ENCODE measurements at regions not wholly inside any gene's neighbourhood (a gene's known extent, or its start where the extent isn't known, plus 50 kb on each side); places are given as distances from the start of the nearest gene placed in this dataset.

DNA sequence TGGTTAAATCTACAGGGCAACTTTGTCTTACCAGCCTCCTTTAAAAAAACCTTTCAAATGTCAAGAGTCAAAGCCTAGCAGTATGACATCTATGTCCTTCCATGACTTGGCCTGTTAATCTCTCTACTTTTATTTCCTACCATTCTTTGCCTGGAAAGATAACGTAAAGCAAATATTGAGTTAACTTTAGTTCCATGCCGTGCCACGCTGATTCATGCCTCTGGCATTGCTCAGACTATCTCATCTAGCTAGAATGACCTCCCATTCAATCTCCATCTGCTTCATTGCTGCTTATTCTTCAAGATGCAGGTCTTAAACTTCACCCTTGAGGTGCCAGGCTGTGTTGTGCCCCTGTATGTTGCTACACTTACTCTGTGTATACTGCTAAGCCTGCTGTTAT lies 729.8 kb downstream of the EFNA5 start:
- no peak for DNase-seq
- H3K4me1 ChIP-seq (ENCODE audit: insufficient read depth, low read length) = no peaks in the 10 kb centered on the region
- no peaks in the 10 kb centered on the region for H4K20me1 ChIP-seq (ENCODE audit: control insufficient read depth, insufficient read depth, insufficient read length)
- H2BK120ac ChIP-seq (ENCODE audit: low read depth, low read length, poor library complexity, severe bottlenecking) = no peak overlapping the region
- H2BK12ac ChIP-seq (ENCODE audit: insufficient read length, low read depth, low read length) = no peak overlapping the region
- H3K18ac ChIP-seq (ENCODE audit: insufficient read length, low read depth, low read length) = no peak overlapping the region
- no peak overlapping the region for H2BK15ac ChIP-seq (ENCODE audit: low read depth, low read length)
- H3K27ac ChIP-seq (ENCODE audit: insufficient read length, low read depth, low read length) = no peak overlapping the region
- H4K91ac ChIP-seq (ENCODE audit: insufficient read length, low read depth, low read length) = no peak overlapping the region
- no peak overlapping the region for H3K4me3 Mint-ChIP-seq
- H3K9me3 Mint-ChIP-seq = peaks cover 4% of the 10 kb centered on the region in 2 experiments; a peak in 3 of 5 replicates
- no peak overlapping the region for H3K56ac ChIP-seq (ENCODE audit: insufficient read length, low read depth, low read length)
- H3K4me1 Mint-ChIP-seq = 0 out of 4 replicates have a peak, but pooled peaks cover 0 to 3% of the 10 kb centered on the region in 2 experiments
- peaks cover 0 to 4% (median 4%) of the 10 kb centered on the region in 3 experiments; a peak in 4 of 7 replicates for H3K36me3 Mint-ChIP-seq (ENCODE audit: insufficient read depth in 1 of 3, low read depth in 3 of 3)
- no peak overlapping the region for H2AK5ac ChIP-seq (ENCODE audit: insufficient read length, low read length)
- no peaks in the 10 kb centered on the region for H3K27me3 Mint-ChIP-seq (ENCODE audit: low read depth)
- H2AFZ ChIP-seq (ENCODE audit: low read length) = no peak overlapping the region
- TF ChIP-seq, protein P1, sequence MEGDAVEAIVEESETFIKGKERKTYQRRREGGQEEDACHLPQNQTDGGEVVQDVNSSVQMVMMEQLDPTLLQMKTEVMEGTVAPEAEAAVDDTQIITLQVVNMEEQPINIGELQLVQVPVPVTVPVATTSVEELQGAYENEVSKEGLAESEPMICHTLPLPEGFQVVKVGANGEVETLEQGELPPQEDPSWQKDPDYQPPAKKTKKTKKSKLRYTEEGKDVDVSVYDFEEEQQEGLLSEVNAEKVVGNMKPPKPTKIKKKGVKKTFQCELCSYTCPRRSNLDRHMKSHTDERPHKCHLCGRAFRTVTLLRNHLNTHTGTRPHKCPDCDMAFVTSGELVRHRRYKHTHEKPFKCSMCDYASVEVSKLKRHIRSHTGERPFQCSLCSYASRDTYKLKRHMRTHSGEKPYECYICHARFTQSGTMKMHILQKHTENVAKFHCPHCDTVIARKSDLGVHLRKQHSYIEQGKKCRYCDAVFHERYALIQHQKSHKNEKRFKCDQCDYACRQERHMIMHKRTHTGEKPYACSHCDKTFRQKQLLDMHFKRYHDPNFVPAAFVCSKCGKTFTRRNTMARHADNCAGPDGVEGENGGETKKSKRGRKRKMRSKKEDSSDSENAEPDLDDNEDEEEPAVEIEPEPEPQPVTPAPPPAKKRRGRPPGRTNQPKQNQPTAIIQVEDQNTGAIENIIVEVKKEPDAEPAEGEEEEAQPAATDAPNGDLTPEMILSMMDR (conservative IDR thresholded peaks at IDR 0.05) = no peak
- no peak overlapping the region for H3K9ac ChIP-seq (ENCODE audit: extremely low read depth, insufficient read length, low read length)
- H3K27ac Mint-ChIP-seq = peak overlapping the region in 1 of 3 experiments; percentile 1; a peak in 1 of 7 replicates
- H3K23me2 ChIP-seq (ENCODE audit: insufficient read length, low read depth, low read length, poor library complexity, severe bottlenecking) = no peaks in the 10 kb centered on the region
- H3K23ac ChIP-seq (ENCODE audit: insufficient read length, low read depth, low read length) = no peak overlapping the region
- no peak overlapping the region for H3K4me2 ChIP-seq (ENCODE audit: insufficient read depth, insufficient read length, low read length)
- H4K5ac ChIP-seq (ENCODE audit: insufficient read length, low read depth, low read length) = no peak overlapping the region
- H2BK20ac ChIP-seq (ENCODE audit: low read depth, low read length, poor library complexity, severe bottlenecking) = no peak overlapping the region
- no peak overlapping the region for H3K14ac ChIP-seq (ENCODE audit: insufficient read depth, low read length)
- no peaks in the 10 kb centered on the region for H3K9me3 ChIP-seq (ENCODE audit: control insufficient read depth, low read depth, low read length)
- WGBS (ENCODE audit: extremely low coverage, insufficient read length, low lambda C conversion rate) = no CpG with 5 or more reads among the region's 3 CpGs
- no peaks in the 10 kb centered on the region for H3K79me1 ChIP-seq (ENCODE audit: insufficient read depth, low read depth, low read length, poor library complexity, severe bottlenecking)
- H4K8ac ChIP-seq (replicated peaks; ENCODE audit: insufficient read length, low read depth, low read length) = no peak overlapping the region
- no peaks in the 10 kb centered on the region for H3K27me3 ChIP-seq (ENCODE audit: insufficient read depth, low read length)
- H2BK5ac ChIP-seq (ENCODE audit: insufficient read length, low read length) = no peak overlapping the region
- H3K4ac ChIP-seq (ENCODE audit: low read depth, low read length) = no peak overlapping the region
- H3T11ph ChIP-seq (ENCODE audit: low read length) = no peak overlapping the region
- H3K79me2 ChIP-seq (ENCODE audit: insufficient read depth, low read length) = no peaks in the 10 kb centered on the region
